SU-DHL-6 (cell line): ENCODE measurements at regions not wholly inside any gene's neighbourhood (a gene's known extent, or its start where the extent isn't known, plus 50 kb on each side); places are given as distances from the start of the nearest gene placed in this dataset.

Source experiments
- H2AFZ ChIP-seq: fragments of 200-600 bp; sonication (generic); 2 replicates; pipeline ENCODE4 v1.6.1; 2014; ENCODE audit warnings: low read depth, mild to moderate bottlenecking, moderate library complexity, mixed read lengths, antibody characterized with exemption, low read length; ENCODE audit not compliant: severe bottlenecking
- H3F3A ChIP-seq: fragments of 200-600 bp; shearing (Covaris generic); 2 replicates; pipeline ENCODE4 v1.6.0; 2016; ENCODE audit warnings: antibody characterized with exemption, mild to moderate bottlenecking; ENCODE audit not compliant: insufficient read depth
- H3K27ac ChIP-seq: fragments of 200-600 bp; sonication (generic); 2 replicates; pipeline ENCODE4 v1.5.1; 2016; ENCODE audit warnings: low read depth, mild to moderate bottlenecking, low read length, moderate library complexity, mixed read lengths
- H3K27me3 ChIP-seq: fragments of 200-600 bp; sonication (generic), shearing (Covaris generic); 2 replicates; pipeline ENCODE4 v1.6.0; 2014; ENCODE audit warnings: mild to moderate bottlenecking, low read length
- H3K36me3 ChIP-seq: fragments of 200-600 bp; sonication (generic); 2 replicates; pipeline ENCODE4 v1.6.1; 2014; ENCODE audit warnings: mild to moderate bottlenecking, low read length, mixed read lengths
- H3K4me2 ChIP-seq: fragments of 300-600, 200-600 bp; shearing (Covaris generic), sonication (generic); 2 replicates; pipeline ENCODE4 v1.6.0; 2014; ENCODE audit warnings: low read length, low read depth, mild to moderate bottlenecking; ENCODE audit not compliant: poor library complexity, severe bottlenecking
- H3K4me3 ChIP-seq: fragments of 200-600 bp; sonication (generic); 2 replicates; pipeline ENCODE4 v1.5.1; 2014; ENCODE audit warnings: antibody characterized with exemption, low read length, mild to moderate bottlenecking, mixed read lengths; ENCODE audit not compliant: insufficient read depth, poor library complexity, severe bottlenecking
- H3K79me2 ChIP-seq: fragments of 200-600 bp; sonication (generic); 2 replicates; pipeline ENCODE4 v1.6.1; 2014; ENCODE audit warnings: mild to moderate bottlenecking, low read length, moderate library complexity; ENCODE audit not compliant: insufficient read depth
- H3K9ac ChIP-seq: fragments of 200-600 bp; sonication (generic); 2 replicates; pipeline ENCODE4 v1.7.0; 2014; ENCODE audit warnings: mild to moderate bottlenecking, low read length
- H3K9me2 ChIP-seq: fragments of 200-600 bp; sonication (generic); replicated peaks from 2 replicates; pipeline ENCODE4 v1.6.1; 2014; ENCODE audit warnings: low read length; ENCODE audit not compliant: insufficient read depth
- H3K9me3 ChIP-seq: fragments of 200-600 bp; sonication (generic); 2 replicates; pipeline ENCODE4 v1.6.1; 2014; ENCODE audit warnings: low read length, mixed read lengths; ENCODE audit not compliant: insufficient read depth
- H4K20me1 ChIP-seq: fragments of 200-600 bp; sonication (generic); 2 replicates; pipeline ENCODE4 v1.6.1; 2014; ENCODE audit warnings: low read depth, mild to moderate bottlenecking, antibody characterized with exemption, low read length, moderate library complexity, mixed read lengths
- EZH2phosphoT487 ChIP-seq: fragments of 200-600 bp; sonication (generic), shearing (Covaris generic); conservative IDR thresholded peaks from 2 replicates; pipeline ENCODE4 v1.6.1; 2018; ENCODE audit warnings: mild to moderate bottlenecking, antibody characterized with exemption, low read length, moderate library complexity, mixed read lengths
- TF ChIP-seq, protein P1 (sequence below): fragments of 200-600 bp; sonication (generic); IDR thresholded peaks from one replicate; pipeline ENCODE4 v1.5.1; 2017; ENCODE audit warnings: antibody characterized with exemption, mild to moderate bottlenecking, low read length, moderate library complexity; ENCODE audit not compliant: insufficient read depth, poor library complexity, severe bottlenecking

DNA sequence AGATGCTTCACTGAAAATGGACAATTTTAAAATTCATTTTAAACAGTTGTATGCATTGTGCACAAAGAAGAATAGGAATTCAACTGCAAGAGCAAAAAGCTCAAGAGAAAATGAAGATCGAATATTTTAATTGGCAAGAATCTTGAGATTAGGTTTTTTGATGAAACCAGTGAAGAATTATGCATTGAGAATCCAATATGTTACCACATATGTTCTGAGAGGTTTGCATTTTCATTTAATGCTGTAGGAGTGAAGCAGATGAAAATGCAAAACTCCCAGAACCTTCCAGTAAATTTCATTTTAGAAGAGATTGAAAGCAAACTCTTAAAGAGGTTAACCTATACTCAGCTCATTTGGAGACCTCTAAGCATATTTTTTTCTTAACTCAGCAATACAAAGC lies 298.0 kb downstream of the OLFM3 start:
- no peaks in the 10 kb centered on the region for H3K27me3 ChIP-seq
- no peak overlapping the region for H3K9ac ChIP-seq
- H2AFZ ChIP-seq = no peak overlapping the region
- H4K20me1 ChIP-seq = no peaks in the 10 kb centered on the region
- no peak overlapping the region for H3K4me2 ChIP-seq
- H3K36me3 ChIP-seq = no peaks in the 10 kb centered on the region
- TF ChIP-seq, protein P1, sequence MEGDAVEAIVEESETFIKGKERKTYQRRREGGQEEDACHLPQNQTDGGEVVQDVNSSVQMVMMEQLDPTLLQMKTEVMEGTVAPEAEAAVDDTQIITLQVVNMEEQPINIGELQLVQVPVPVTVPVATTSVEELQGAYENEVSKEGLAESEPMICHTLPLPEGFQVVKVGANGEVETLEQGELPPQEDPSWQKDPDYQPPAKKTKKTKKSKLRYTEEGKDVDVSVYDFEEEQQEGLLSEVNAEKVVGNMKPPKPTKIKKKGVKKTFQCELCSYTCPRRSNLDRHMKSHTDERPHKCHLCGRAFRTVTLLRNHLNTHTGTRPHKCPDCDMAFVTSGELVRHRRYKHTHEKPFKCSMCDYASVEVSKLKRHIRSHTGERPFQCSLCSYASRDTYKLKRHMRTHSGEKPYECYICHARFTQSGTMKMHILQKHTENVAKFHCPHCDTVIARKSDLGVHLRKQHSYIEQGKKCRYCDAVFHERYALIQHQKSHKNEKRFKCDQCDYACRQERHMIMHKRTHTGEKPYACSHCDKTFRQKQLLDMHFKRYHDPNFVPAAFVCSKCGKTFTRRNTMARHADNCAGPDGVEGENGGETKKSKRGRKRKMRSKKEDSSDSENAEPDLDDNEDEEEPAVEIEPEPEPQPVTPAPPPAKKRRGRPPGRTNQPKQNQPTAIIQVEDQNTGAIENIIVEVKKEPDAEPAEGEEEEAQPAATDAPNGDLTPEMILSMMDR = no peak
- no peak for TF ChIP-seq EZH2phosphoT487
- no peak overlapping the region for H3K27ac ChIP-seq
- H3K4me3 ChIP-seq = no peak overlapping the region
- no peaks in the 10 kb centered on the region for H3K79me2 ChIP-seq
- no peaks in the 10 kb centered on the region for H3K9me3 ChIP-seq
- H3F3A ChIP-seq = no peaks in the 10 kb centered on the region
- H3K9me2 ChIP-seq = no peaks in the 10 kb centered on the region

DNA sequence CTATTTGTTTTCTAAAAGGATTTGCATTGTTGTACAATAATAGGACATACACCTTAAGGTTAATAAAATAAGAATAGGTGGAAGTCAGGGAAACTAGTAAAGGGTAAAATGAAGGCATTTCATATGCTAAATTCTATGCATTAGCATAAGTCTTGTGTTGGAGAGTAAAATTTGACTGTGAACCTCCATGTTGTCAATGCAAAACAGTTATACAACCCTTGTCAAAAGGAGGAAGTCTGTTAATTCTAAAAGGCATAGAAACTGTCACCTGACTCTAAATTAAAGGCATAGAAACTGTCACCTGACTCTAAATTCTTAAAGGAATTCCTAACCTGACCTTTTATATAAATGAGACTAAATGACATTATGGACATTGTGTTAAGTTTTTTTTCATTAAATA lies 291.8 kb downstream of the OLFM3 start:
- H3F3A ChIP-seq = no peaks in the 10 kb centered on the region
- H3K9ac ChIP-seq = no peak overlapping the region
- H2AFZ ChIP-seq = no peak overlapping the region
- no peaks in the 10 kb centered on the region for H3K36me3 ChIP-seq
- H4K20me1 ChIP-seq = no peaks in the 10 kb centered on the region
- no peak overlapping the region for H3K4me2 ChIP-seq
- no peaks in the 10 kb centered on the region for H3K79me2 ChIP-seq
- no peak overlapping the region for H3K27ac ChIP-seq
- H3K27me3 ChIP-seq = no peaks in the 10 kb centered on the region
- TF ChIP-seq EZH2phosphoT487 = no peak
- TF ChIP-seq, protein P1 = no peak
- H3K9me2 ChIP-seq = no peaks in the 10 kb centered on the region
- H3K4me3 ChIP-seq = no peak overlapping the region
- no peaks in the 10 kb centered on the region for H3K9me3 ChIP-seq

DNA sequence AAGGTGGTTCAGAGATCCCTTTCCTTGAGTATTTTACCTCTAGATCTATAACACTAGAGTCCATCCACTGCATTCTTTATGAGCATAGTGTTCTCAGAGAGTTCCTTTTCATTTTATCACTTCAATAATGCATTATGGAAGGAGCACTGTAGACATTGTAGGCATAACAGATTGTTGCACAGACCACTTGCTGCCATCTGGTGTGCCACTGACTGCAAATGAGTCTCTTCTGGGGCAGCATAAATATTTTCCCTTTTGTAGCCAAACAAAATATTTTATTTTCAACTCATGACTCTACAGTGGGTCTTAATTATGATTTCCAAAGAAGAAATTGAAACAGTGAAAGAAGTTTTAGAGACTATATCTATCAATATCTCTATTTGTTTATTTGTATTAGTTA lies 290.4 kb downstream of the OLFM3 start:
- Histone ChIP-seq H3K27me3 (no peaks in the 10 kb centered on the region), H3K9ac (no peak overlapping the region), H3K4me3 (no peak overlapping the region), H2AFZ (no peak overlapping the region), H3K9me3 (no peaks in the 10 kb centered on the region), H3K27ac (no peak overlapping the region), H3K79me2 (no peaks in the 10 kb centered on the region), H3K4me2 (no peak overlapping the region), H4K20me1 (no peaks in the 10 kb centered on the region), H3K9me2 (no peaks in the 10 kb centered on the region), H3F3A (no peaks in the 10 kb centered on the region), H3K36me3 (no peaks in the 10 kb centered on the region)
- TF ChIP-seq EZH2phosphoT487 = no peak
- TF ChIP-seq, protein P1 = no peak

DNA sequence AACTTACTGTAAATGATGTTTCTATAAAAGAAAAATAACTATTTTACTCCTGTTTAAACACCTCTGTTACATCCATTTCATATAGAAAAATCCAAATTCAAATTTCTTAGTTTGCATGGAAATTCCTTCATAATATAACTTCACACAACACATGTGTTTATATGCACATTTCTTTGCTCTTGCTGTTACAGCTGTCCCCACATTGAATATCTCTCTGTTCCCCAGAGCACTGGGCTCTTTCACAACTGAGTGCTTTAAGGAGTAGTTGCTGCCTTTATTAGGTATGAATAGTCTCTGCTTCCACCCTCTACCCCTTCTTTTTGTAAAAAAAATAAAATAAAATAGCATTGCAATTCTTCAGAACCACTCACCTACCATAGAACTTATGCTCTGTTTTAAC lies 287.0 kb downstream of the OLFM3 start:
- H3K27ac ChIP-seq = no peak overlapping the region
- no peaks in the 10 kb centered on the region for H3K36me3 ChIP-seq
- TF ChIP-seq EZH2phosphoT487 = no peak
- TF ChIP-seq, protein P1 = no peak
- H3F3A ChIP-seq = no peaks in the 10 kb centered on the region
- no peak overlapping the region for H3K4me2 ChIP-seq
- H2AFZ ChIP-seq = no peak overlapping the region
- no peak overlapping the region for H3K9ac ChIP-seq
- H3K9me2 ChIP-seq = no peaks in the 10 kb centered on the region
- no peaks in the 10 kb centered on the region for H3K27me3 ChIP-seq
- H3K4me3 ChIP-seq = no peak overlapping the region
- no peaks in the 10 kb centered on the region for H3K9me3 ChIP-seq
- no peaks in the 10 kb centered on the region for H4K20me1 ChIP-seq
- no peaks in the 10 kb centered on the region for H3K79me2 ChIP-seq
